Natural killer cell (primary cell): ENCODE measurements at regions not wholly inside any gene's neighbourhood (a gene's known extent, or its start where the extent isn't known, plus 50 kb on each side); places are given as distances from the start of the nearest gene placed in this dataset.

Experiments used
- ATAC-seq, 3 donors: fragments of 150-1000 bp in 2 of 3; fragments of 200-7000 bp in 1 of 3; cut with Tn5 transposase; 1 replicate in 1 of 3; 2 replicates in 2 of 3; pipeline ENCODE4 v1.10.0; 2021; ENCODE audit warnings: mild to moderate bottlenecking in 2 of 3, moderate library complexity in 2 of 3
- DNase-seq, 2 donors: peaks; one replicate each; pipeline versions ENCODE4 v3.0.0 to v3.0.0-alpha.2; 2013 to 2021; ENCODE audit warnings: mixed read lengths in 1 of 2
- H3K27ac ChIP-seq: one replicate; pipeline ENCODE4 v1.5.1; 2013; ENCODE audit warnings: mild to moderate bottlenecking, low read length
- H3K27me3 ChIP-seq: one replicate; pipeline ENCODE4 v1.6.1; 2013; ENCODE audit warnings: low read length; ENCODE audit not compliant: control insufficient read depth, insufficient read depth
- H3K36me3 ChIP-seq: one replicate; pipeline ENCODE4 v1.6.1; 2013; ENCODE audit warnings: low read length; ENCODE audit not compliant: control insufficient read depth, insufficient read depth
- H3K4me1 ChIP-seq: one replicate; pipeline ENCODE4 v1.6.1; 2013; ENCODE audit warnings: low read length; ENCODE audit not compliant: control insufficient read depth, insufficient read depth
- H3K4me3 ChIP-seq: one replicate; pipeline ENCODE4 v1.5.1; 2013; ENCODE audit warnings: low read length
- H3K9me3 ChIP-seq: one replicate; pipeline ENCODE4 v1.6.1; 2013; ENCODE audit warnings: low read length; ENCODE audit not compliant: control insufficient read depth, insufficient read depth
- H3K27ac Mint-ChIP-seq, 2 donors: one replicate each; pipeline ENCODE4 v1.8.0; 2022; ENCODE audit warnings: mild to moderate bottlenecking in 2 of 2, mixed read lengths in 2 of 2, moderate library complexity in 1 of 2
- H3K27me3 Mint-ChIP-seq, 2 donors: one replicate each; pipeline ENCODE4 v1.8.0; 2022; ENCODE audit warnings: low read depth in 2 of 2, mixed read lengths in 2 of 2
- H3K36me3 Mint-ChIP-seq: one replicate; pipeline ENCODE4 v1.8.0; 2022; ENCODE audit warnings: mixed read lengths
- H3K4me1 Mint-ChIP-seq, 2 donors: one replicate each; pipeline ENCODE4 v1.8.0; 2022; ENCODE audit warnings: mixed read lengths in 2 of 2
- H3K4me3 Mint-ChIP-seq: one replicate; pipeline ENCODE4 v1.8.0; 2022; ENCODE audit warnings: mild to moderate bottlenecking, moderate library complexity, mixed read lengths
- H3K9me3 Mint-ChIP-seq, 2 donors: one replicate each; pipeline ENCODE4 v1.8.0; 2022; ENCODE audit warnings: mixed read lengths in 2 of 2
- CTCF ChIP-seq: fragments of 200-600 bp; IDR thresholded peaks from one replicate; pipeline ENCODE4 v1.8.0; 2022; ENCODE audit warnings: antibody characterized with exemption
- WGBS: methylation state at CpG from one replicate; pipeline ENCODE4 v1.1.7; 2013; ENCODE audit warnings: missing lambda C conversion rate; ENCODE audit not compliant: insufficient coverage; 5-methylcytosine and 5-hydroxymethylcytosine counted together
- intact Hi-C: fragments of 100-400 bp; cut with micrococcal nuclease; formaldehyde crosslinking; loops from one replicate; pipeline ENCODE4 v1.14.2; 2022

GRCh38 chrX:1075741-1076140 is 136.7 kb downstream of the CRLF2 start:
- Histone ChIP-seq H3K4me1 (no peaks in the 10 kb centered on the region), H3K27me3 (no peaks in the 10 kb centered on the region), H3K4me3 (no peak overlapping the region), H3K27ac (no peak overlapping the region), H3K9me3 (peaks cover 4% of the 10 kb centered on the region), H3K36me3 (no peaks in the 10 kb centered on the region)
- Mint-ChIP-seq H3K9me3 (peaks cover 6 to 7% of the 10 kb centered on the region in 2 donors), H3K27ac (peak overlapping the region in 1 of 2 donors; percentile 84), H3K4me3 (peak overlapping the region; percentile 70), H3K27me3 (peaks cover 6 to 16% of the 10 kb centered on the region in 2 donors), H3K36me3 (peaks cover 10% of the 10 kb centered on the region), H3K4me1 (peaks cover 0 to 11% of the 10 kb centered on the region in 2 donors)
- ATAC-seq (no peak), DNase-seq (no peak)
- no peak for TF ChIP-seq CTCF
- 99% methylated on average over 7 of the region's 7 CpGs for WGBS
- intact Hi-C loops = no loop called here

- H3K9me3 ChIP-seq = peaks cover 4% of the 10 kb centered on the region
- H3K4me1 ChIP-seq = no peaks in the 10 kb centered on the region
- TF ChIP-seq CTCF = no peak
- Mint-ChIP-seq H3K27me3 (peaks cover 6 to 16% of the 10 kb centered on the region in 2 donors), H3K27ac (peak overlapping the region; percentile 84 to 90), H3K36me3 (peaks cover 10% of the 10 kb centered on the region), H3K9me3 (peaks cover 6 to 7% of the 10 kb centered on the region in 2 donors), H3K4me3 (peak overlapping the region; percentile 70), H3K4me1 (peaks cover 0 to 11% of the 10 kb centered on the region in 2 donors)
- no peak for DNase-seq
- H3K27me3 ChIP-seq = no peaks in the 10 kb centered on the region
- H3K27ac ChIP-seq = no peak overlapping the region
- H3K4me3 ChIP-seq = no peak overlapping the region
- 82% methylated on average over 7 of the region's 7 CpGs for WGBS
- ATAC-seq = no peak
- intact Hi-C loops = no loop called here
- H3K36me3 ChIP-seq = no peaks in the 10 kb centered on the region
Measured at GRCh38 chrX:1075156-1075555, 137.3 kb downstream of the CRLF2 start.

- no peak for TF ChIP-seq CTCF
- Histone ChIP-seq H3K36me3 (no peaks in the 10 kb centered on the region), H3K4me3 (no peak overlapping the region), H3K4me1 (no peaks in the 10 kb centered on the region), H3K9me3 (peaks cover 4% of the 10 kb centered on the region), H3K27ac (no peak overlapping the region), H3K27me3 (no peaks in the 10 kb centered on the region)
- 90% methylated on average over 8 of the region's 8 CpGs for WGBS
- Mint-ChIP-seq H3K36me3 (peaks cover 10% of the 10 kb centered on the region), H3K27ac (peak overlapping the region; percentile 84 to 90), H3K27me3 (peaks cover 6 to 16% of the 10 kb centered on the region in 2 donors), H3K4me1 (peaks cover 0 to 11% of the 10 kb centered on the region in 2 donors), H3K9me3 (peaks cover 6 to 7% of the 10 kb centered on the region in 2 donors), H3K4me3 (peak overlapping the region; percentile 70)
- DNase-seq (no peak), ATAC-seq (no peak)
- intact Hi-C loops = no loop called here
Measured at GRCh38 chrX:1074755-1075154, 137.7 kb downstream of the CRLF2 start.

GRCh38 chrX:1074172-1074571 is 138.3 kb downstream of the CRLF2 start:
- TF ChIP-seq CTCF = no peak
- Histone ChIP-seq H3K4me1 (no peaks in the 10 kb centered on the region), H3K4me3 (no peak overlapping the region), H3K27ac (no peak overlapping the region), H3K27me3 (no peaks in the 10 kb centered on the region), H3K9me3 (peaks cover 4% of the 10 kb centered on the region), H3K36me3 (no peaks in the 10 kb centered on the region)
- H3K36me3 Mint-ChIP-seq = peaks cover 10% of the 10 kb centered on the region
- ATAC-seq (no peak), DNase-seq (no peak)
- H3K27me3 Mint-ChIP-seq = peaks cover 6 to 16% of the 10 kb centered on the region in 2 donors
- H3K27ac Mint-ChIP-seq = peak overlapping the region; percentile 84 to 90
- intact Hi-C loops = no loop called here
- H3K4me1 Mint-ChIP-seq = peaks cover 0 to 11% of the 10 kb centered on the region in 2 donors
- WGBS = 87% methylated on average over 3 of the region's 3 CpGs
- peak overlapping the region; percentile 70 for H3K4me3 Mint-ChIP-seq
- H3K9me3 Mint-ChIP-seq = peaks cover 6 to 7% of the 10 kb centered on the region in 2 donors
